Body of pancreas (tissue), 4 donors: ENCODE measurements at regions not wholly inside any gene's neighbourhood (a gene's known extent, or its start where the extent isn't known, plus 50 kb on each side); places are given as distances from the start of the nearest gene placed in this dataset.
A peak's percentile ranks its signal among the peaks of the same experiment; 100 is the strongest.
"Not testable (repeated sequence)": the region's sequence is repeated elsewhere in the genome, so short reads cannot be mapped to it uniquely, and the experiment has no call there.

Source experiments
- ATAC-seq: fragments of 150-250 bp; one replicate; pipeline ENCODE4 v1.9.1; 2016
- DNase-seq, 4 donors: peaks; one replicate each; pipeline ENCODE4 v3.0.0-alpha.2; 2019
- H3K27ac ChIP-seq, 4 donors: fragments of 200-600 bp; sonication (generic); 1 replicate in 3 of 4; 2 replicates in 1 of 4; pipeline versions ENCODE4 v1.5.1 to v1.6.1; 2016 to 2019; ENCODE audit warnings: mild to moderate bottlenecking in 1 of 4, mixed read lengths in 1 of 4, moderate library complexity in 1 of 4
- H3K27me3 ChIP-seq, 2 donors: fragments of 200-600 bp; sonication (generic); one replicate each; pipeline ENCODE4 v1.6.0; 2016; ENCODE audit warnings: mild to moderate bottlenecking in 1 of 2
- H3K36me3 ChIP-seq, 2 donors: fragments of 200-600 bp; sonication (generic); replicated peaks in 1 of 2; 2 replicates each; pipeline ENCODE4 v1.5.1; 2016; ENCODE audit warnings: low read depth in 2 of 2; ENCODE audit not compliant: insufficient read depth in 1 of 2
- H3K4me1 ChIP-seq: fragments of 200-600 bp; sonication (generic); one replicate; pipeline ENCODE4 v1.6.0; 2016
- H3K4me3 ChIP-seq, 2 donors: fragments of 200-600 bp; sonication (generic); 1 replicate in 1 of 2; 2 replicates in 1 of 2; pipeline ENCODE4 v1.5.1; 2016 to 2019
- H3K9me3 ChIP-seq, 3 donors: fragments of 200-600 bp; sonication (generic); 1 replicate in 2 of 3; 2 replicates in 1 of 3; pipeline ENCODE4 v1.5.1; 2016
- CTCF ChIP-seq, 7 experiments: fragments of 450-650 bp in 4 of 7; fragments of 200-600 bp in 3 of 7; sonication (generic) in 3 of 7; IDR thresholded peaks; one replicate each; pipeline ENCODE4 v1.5.1; 2016 to 2019; ENCODE audit warnings: antibody characterized with exemption in 7 of 7
- POLR2A ChIP-seq, 3 donors: fragments of 450-650 bp; IDR thresholded peaks; one replicate each; pipeline ENCODE4 v1.6.1; 2016; ENCODE audit warnings: antibody characterized with exemption in 3 of 3, mild to moderate bottlenecking in 2 of 3
- WGBS, 2 donors: methylation state at CpG; one replicate each; pipeline ENCODE4 v1.1.5; 2017; 5-methylcytosine and 5-hydroxymethylcytosine counted together
- intact Hi-C: fragments of 100-400 bp; cut with DNase I; formaldehyde crosslinking; loops from one replicate; pipeline ENCODE4 v1.15.1; 2023

- Histone ChIP-seq H3K4me1 (no peaks in the 10 kb centered on the region), H3K9me3 (no peaks in the 10 kb centered on the region), H3K36me3 (no peaks in the 10 kb centered on the region), H3K27ac (no peak overlapping the region), H3K4me3 (no peak overlapping the region), H3K27me3 (no peaks in the 10 kb centered on the region)
- ATAC-seq: no peak
- peak in 1 of 4 donors; percentile 24 for DNase-seq
- TF ChIP-seq CTCF (IDR thresholded peaks at IDR 0.05) (no peak), POLR2A (IDR thresholded peaks at IDR 0.05) (no peak)
- 54 to 59% methylated on average over 10 of the region's 10 CpGs for WGBS, 2 donors
- intact Hi-C loops: no loop called here
These were observed 246.5 kb downstream of the FGF9 start for GRCh38 chr13:21917086-21918015.

GRCh38 chr13:21920802-21921201 lies 249.9 kb downstream of the FGF9 start:
- DNase-seq, H3K27ac ChIP-seq, intact Hi-C loops, H3K4me1 ChIP-seq, ATAC-seq, H3K9me3 ChIP-seq, H3K36me3 ChIP-seq, H3K4me3 ChIP-seq, H3K27me3 ChIP-seq: not testable (repeated sequence)
- WGBS, 2 donors: 86 to 88% methylated on average over 9 to 18 of the region's 31 CpGs

GRCh38 chr13:21924958-21925357 lies 254.1 kb downstream of the FGF9 start:
- Histone ChIP-seq H3K4me1 (no peaks in the 10 kb centered on the region), H3K9me3 (no peaks in the 10 kb centered on the region), H3K27me3 (no peaks in the 10 kb centered on the region), H3K4me3 (no peak overlapping the region), H3K27ac (no peak overlapping the region), H3K36me3 (no peaks in the 10 kb centered on the region)
- no peak for DNase-seq
- TF ChIP-seq POLR2A (IDR thresholded peaks at IDR 0.05) (no peak), CTCF (IDR thresholded peaks at IDR 0.05) (no peak)
- intact Hi-C loops: no loop called here
- ATAC-seq: no peak
- 72 to 74% methylated on average over 6 of the region's 6 CpGs for WGBS, 2 donors

GRCh38 chr13:21925720-21926119 lies 254.8 kb downstream of the FGF9 start:
- intact Hi-C loops: no loop called here
- WGBS, 2 donors: 70 to 84% methylated on average over 6 of the region's 6 CpGs
- no peak overlapping the region for H3K27ac ChIP-seq
- TF ChIP-seq POLR2A (IDR thresholded peaks at IDR 0.05): no peak
- no peak for TF ChIP-seq CTCF (IDR thresholded peaks at IDR 0.05)
- H3K27me3 ChIP-seq: no peaks in the 10 kb centered on the region
- H3K4me1 ChIP-seq: no peaks in the 10 kb centered on the region
- no peaks in the 10 kb centered on the region for H3K36me3 ChIP-seq
- no peak for DNase-seq
- no peak overlapping the region for H3K4me3 ChIP-seq
- no peak for ATAC-seq
- no peaks in the 10 kb centered on the region for H3K9me3 ChIP-seq

GRCh38 chr13:21929400-21929799 lies 258.5 kb downstream of the FGF9 start:
- TF ChIP-seq CTCF (IDR thresholded peaks at IDR 0.05): no peak
- TF ChIP-seq POLR2A (IDR thresholded peaks at IDR 0.05): no peak
- Histone ChIP-seq H3K27ac (no peak overlapping the region), H3K4me3 (no peak overlapping the region), H3K4me1 (no peaks in the 10 kb centered on the region), H3K9me3 (no peaks in the 10 kb centered on the region), H3K36me3 (no peaks in the 10 kb centered on the region), H3K27me3 (no peaks in the 10 kb centered on the region)
- WGBS, 2 donors: 78 to 83% methylated on average over 11 to 15 of the region's 15 CpGs
- DNase-seq (no peak), ATAC-seq (no peak)
- intact Hi-C loops: no loop called here
